ENCODE measurements at regions not wholly inside any gene's neighbourhood (a gene's known extent, or its start where the extent isn't known, plus 50 kb on each side); places are given as distances from the start of the nearest gene placed in this dataset.

DNA sequence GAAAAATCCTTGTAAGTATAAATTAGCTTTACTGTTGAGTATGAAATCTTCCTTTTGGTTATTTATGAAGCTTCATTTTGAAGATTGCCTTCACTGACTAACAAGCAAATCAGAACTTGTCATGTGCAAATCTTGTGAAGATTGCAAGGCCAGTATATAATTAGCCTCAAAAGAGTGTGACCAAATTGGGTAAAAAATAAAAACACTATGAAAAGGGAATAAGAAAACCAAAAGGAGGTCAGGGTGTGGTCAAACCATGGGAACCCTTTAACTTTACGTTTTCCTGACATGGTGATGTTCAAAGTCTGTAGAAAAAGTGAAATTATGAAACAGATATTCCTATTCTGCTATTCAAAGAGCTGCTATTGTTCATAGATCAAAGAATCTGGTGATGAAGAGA, 230.3 kb downstream of the BCAT1 start:
- TF ChIP-seq, protein P1, sequence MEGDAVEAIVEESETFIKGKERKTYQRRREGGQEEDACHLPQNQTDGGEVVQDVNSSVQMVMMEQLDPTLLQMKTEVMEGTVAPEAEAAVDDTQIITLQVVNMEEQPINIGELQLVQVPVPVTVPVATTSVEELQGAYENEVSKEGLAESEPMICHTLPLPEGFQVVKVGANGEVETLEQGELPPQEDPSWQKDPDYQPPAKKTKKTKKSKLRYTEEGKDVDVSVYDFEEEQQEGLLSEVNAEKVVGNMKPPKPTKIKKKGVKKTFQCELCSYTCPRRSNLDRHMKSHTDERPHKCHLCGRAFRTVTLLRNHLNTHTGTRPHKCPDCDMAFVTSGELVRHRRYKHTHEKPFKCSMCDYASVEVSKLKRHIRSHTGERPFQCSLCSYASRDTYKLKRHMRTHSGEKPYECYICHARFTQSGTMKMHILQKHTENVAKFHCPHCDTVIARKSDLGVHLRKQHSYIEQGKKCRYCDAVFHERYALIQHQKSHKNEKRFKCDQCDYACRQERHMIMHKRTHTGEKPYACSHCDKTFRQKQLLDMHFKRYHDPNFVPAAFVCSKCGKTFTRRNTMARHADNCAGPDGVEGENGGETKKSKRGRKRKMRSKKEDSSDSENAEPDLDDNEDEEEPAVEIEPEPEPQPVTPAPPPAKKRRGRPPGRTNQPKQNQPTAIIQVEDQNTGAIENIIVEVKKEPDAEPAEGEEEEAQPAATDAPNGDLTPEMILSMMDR (IDR thresholded peaks at IDR 0.05) = no peak
- TF ChIP-seq POLR2AphosphoS5 (IDR thresholded peaks at IDR 0.05; ENCODE audit: low read depth, low read length) = no peak
- TF ChIP-seq, protein P2, sequence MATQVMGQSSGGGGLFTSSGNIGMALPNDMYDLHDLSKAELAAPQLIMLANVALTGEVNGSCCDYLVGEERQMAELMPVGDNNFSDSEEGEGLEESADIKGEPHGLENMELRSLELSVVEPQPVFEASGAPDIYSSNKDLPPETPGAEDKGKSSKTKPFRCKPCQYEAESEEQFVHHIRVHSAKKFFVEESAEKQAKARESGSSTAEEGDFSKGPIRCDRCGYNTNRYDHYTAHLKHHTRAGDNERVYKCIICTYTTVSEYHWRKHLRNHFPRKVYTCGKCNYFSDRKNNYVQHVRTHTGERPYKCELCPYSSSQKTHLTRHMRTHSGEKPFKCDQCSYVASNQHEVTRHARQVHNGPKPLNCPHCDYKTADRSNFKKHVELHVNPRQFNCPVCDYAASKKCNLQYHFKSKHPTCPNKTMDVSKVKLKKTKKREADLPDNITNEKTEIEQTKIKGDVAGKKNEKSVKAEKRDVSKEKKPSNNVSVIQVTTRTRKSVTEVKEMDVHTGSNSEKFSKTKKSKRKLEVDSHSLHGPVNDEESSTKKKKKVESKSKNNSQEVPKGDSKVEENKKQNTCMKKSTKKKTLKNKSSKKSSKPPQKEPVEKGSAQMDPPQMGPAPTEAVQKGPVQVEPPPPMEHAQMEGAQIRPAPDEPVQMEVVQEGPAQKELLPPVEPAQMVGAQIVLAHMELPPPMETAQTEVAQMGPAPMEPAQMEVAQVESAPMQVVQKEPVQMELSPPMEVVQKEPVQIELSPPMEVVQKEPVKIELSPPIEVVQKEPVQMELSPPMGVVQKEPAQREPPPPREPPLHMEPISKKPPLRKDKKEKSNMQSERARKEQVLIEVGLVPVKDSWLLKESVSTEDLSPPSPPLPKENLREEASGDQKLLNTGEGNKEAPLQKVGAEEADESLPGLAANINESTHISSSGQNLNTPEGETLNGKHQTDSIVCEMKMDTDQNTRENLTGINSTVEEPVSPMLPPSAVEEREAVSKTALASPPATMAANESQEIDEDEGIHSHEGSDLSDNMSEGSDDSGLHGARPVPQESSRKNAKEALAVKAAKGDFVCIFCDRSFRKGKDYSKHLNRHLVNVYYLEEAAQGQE (IDR thresholded peaks at IDR 0.05; ENCODE audit: insufficient read depth in 1 of 2, low read depth in 2 of 2, low read length in 1 of 2) = no peak

All from Panc1 (cell line).